ENCODE measurements at regions not wholly inside any gene's neighbourhood (a gene's known extent, or its start where the extent isn't known, plus 50 kb on each side); places are given as distances from the start of the nearest gene placed in this dataset.

DNA sequence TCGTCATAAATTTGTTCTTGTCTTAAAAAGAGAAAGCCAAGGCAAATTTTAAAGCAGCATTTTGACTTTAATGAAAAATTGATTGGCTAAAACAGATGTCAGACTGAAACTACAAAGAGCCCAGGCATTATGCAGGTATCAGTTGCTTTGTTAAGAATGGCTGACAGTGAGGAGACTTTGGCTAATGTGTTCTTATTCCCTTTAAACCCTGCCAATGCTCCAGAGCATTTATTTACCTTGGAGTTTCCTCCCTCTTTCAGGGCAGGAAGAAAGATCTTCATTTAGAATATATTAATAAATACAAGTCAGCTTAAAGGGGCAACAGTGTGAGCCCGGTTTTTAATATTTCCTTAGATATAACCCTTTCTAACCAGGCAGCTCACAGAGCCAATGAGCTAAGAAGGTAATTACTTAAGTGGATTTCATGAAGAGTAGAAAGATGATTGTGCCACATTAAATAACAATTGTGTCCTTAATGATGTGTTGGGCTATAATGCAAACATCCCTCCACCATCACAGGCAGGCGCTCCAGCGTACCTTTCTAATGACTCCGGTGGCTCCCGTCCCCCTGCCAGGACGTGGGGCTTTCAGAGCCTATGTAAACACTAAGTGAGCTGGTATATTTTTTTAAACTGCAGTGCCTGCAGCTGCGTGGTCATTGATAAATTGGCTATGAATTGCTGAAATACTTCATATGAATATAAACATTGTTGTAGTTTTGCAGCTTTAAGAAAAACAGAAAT, 349.4 kb upstream of the POU3F3 start:
- TF ChIP-seq NFRKB (IDR thresholded peaks at IDR 0.05) = no peak
- TF ChIP-seq FOXM1 (IDR thresholded peaks at IDR 0.05; ENCODE audit: borderline replicate concordance) = no peak
- TF ChIP-seq FOXA1 (IDR thresholded peaks at IDR 0.05) = no peak
- TF ChIP-seq, protein P1, sequence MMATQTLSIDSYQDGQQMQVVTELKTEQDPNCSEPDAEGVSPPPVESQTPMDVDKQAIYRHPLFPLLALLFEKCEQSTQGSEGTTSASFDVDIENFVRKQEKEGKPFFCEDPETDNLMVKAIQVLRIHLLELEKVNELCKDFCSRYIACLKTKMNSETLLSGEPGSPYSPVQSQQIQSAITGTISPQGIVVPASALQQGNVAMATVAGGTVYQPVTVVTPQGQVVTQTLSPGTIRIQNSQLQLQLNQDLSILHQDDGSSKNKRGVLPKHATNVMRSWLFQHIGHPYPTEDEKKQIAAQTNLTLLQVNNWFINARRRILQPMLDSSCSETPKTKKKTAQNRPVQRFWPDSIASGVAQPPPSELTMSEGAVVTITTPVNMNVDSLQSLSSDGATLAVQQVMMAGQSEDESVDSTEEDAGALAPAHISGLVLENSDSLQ (IDR thresholded peaks at IDR 0.05) = no peak
